ENCODE measurements at regions not wholly inside any gene's neighbourhood (a gene's known extent, or its start where the extent isn't known, plus 50 kb on each side); places are given as distances from the start of the nearest gene placed in this dataset.

DNA sequence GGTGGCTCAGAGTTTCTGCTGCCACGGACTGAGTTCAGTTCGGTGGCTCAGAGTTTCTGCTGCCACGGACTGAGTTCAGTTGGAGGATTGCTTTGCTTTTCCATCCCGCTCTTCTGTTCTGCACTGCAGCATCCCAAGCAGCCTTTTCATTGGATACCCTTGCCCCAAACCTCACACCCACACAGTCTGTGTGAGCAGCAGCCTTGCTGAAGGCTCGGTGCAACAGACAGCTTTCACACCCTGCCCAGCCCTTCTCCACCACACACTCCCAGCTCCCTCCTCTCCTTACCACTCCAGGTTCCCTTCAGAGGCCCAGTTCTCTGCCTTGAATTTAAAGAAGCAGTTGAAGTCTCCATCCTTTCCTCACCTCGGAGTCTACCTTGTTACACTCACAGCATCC lies 52.5 kb upstream of the CHD6 start:
- H3K36me3 ChIP-seq (ENCODE audit: control insufficient read depth, insufficient read depth, low read length), result no peaks in the 10 kb centered on the region
- no peak overlapping the region for H2AK5ac ChIP-seq (ENCODE audit: low read depth, low read length)
- no peaks in the 10 kb centered on the region for H3K9me1 ChIP-seq (ENCODE audit: insufficient read depth, low read length)
- POLR2A ChIA-PET (ENCODE audit: unreplicated experiment), result no interaction called here
- no peak overlapping the region for H3K9ac ChIP-seq (ENCODE audit: low read depth, low read length)
- DNase-seq (no peak), ATAC-seq (ENCODE audit: low read depth) (no peak)
- H3K4me2 ChIP-seq (ENCODE audit: low read depth, low read length), result no peak overlapping the region
- no peak overlapping the region for H3K56ac ChIP-seq (ENCODE audit: extremely low read depth, insufficient read depth, low read length)
- no peak overlapping the region for H2BK5ac ChIP-seq (ENCODE audit: low read depth, low read length, poor library complexity, severe bottlenecking)
- BruUV-seq (replicated peaks), result no TSS peak
- H3K23ac ChIP-seq (ENCODE audit: low read depth, low read length), result no peak overlapping the region
- no peak overlapping the region for H3K27ac ChIP-seq (ENCODE audit: insufficient read depth, low read length)
- CTCF ChIA-PET, result no interaction called here
- H3K79me1 ChIP-seq (ENCODE audit: low read depth in 1 of 2, low read length in 2 of 2), result no peaks in the 10 kb centered on the region
- in situ Hi-C loops (cut with MboI; ENCODE audit: low sequenced_read_pairs) (no loop called here), dilution Hi-C loops (cut with HindIII; ENCODE audit: low sequenced_read_pairs, unreplicated experiment) (no loop called here), intact Hi-C loops (cut with micrococcal nuclease) (no loop called here)
- no peaks in the 10 kb centered on the region for H4K20me1 ChIP-seq (ENCODE audit: insufficient read depth, low read length)
- no peak overlapping the region for H2BK120ac ChIP-seq (ENCODE audit: low read depth, low read length)
- no peak overlapping the region for H3K14ac ChIP-seq (replicated peaks; ENCODE audit: low read depth, low read length)
- no peak overlapping the region for H3K4me3 ChIP-seq (ENCODE audit: insufficient read depth, low read depth, low read length)
- no peak overlapping the region for H2AK9ac ChIP-seq (replicated peaks; ENCODE audit: low read depth, low read length, poor library complexity)
- no peak overlapping the region for H2BK15ac ChIP-seq (ENCODE audit: low read depth, low read length)
- H2AFZ ChIP-seq (replicated peaks; ENCODE audit: low read length, poor library complexity), result peak overlapping the region; percentile 58
- H3K9me3 ChIP-seq (ENCODE audit: control insufficient read depth, insufficient read depth, low read length), result no peaks in the 10 kb centered on the region
- no peak overlapping the region for H4K91ac ChIP-seq (ENCODE audit: insufficient read depth, low read depth, low read length)
- no peak overlapping the region for H4K5ac ChIP-seq (ENCODE audit: low read depth, low read length)
- no peak overlapping the region for H2BK20ac ChIP-seq (ENCODE audit: low read depth, low read length)
- no peak overlapping the region for H3K18ac ChIP-seq (ENCODE audit: low read depth, low read length)
- H3K27me3 ChIP-seq (ENCODE audit: control insufficient read depth, insufficient read depth, low read length), result peaks cover 11% of the 10 kb centered on the region
- H3K4ac ChIP-seq (ENCODE audit: low read depth, low read length), result no peak overlapping the region
- H3K4me1 ChIP-seq (ENCODE audit: control insufficient read depth, insufficient read depth, low read length), result no peaks in the 10 kb centered on the region
- TF ChIP-seq RAD21 (IDR thresholded peaks at IDR 0.05; ENCODE audit: low read length) (no peak), RCOR1 (IDR thresholded peaks at IDR 0.05; ENCODE audit: insufficient replicate concordance, low read length) (no peak)
- TF ChIP-seq, protein P1, sequence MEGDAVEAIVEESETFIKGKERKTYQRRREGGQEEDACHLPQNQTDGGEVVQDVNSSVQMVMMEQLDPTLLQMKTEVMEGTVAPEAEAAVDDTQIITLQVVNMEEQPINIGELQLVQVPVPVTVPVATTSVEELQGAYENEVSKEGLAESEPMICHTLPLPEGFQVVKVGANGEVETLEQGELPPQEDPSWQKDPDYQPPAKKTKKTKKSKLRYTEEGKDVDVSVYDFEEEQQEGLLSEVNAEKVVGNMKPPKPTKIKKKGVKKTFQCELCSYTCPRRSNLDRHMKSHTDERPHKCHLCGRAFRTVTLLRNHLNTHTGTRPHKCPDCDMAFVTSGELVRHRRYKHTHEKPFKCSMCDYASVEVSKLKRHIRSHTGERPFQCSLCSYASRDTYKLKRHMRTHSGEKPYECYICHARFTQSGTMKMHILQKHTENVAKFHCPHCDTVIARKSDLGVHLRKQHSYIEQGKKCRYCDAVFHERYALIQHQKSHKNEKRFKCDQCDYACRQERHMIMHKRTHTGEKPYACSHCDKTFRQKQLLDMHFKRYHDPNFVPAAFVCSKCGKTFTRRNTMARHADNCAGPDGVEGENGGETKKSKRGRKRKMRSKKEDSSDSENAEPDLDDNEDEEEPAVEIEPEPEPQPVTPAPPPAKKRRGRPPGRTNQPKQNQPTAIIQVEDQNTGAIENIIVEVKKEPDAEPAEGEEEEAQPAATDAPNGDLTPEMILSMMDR (conservative IDR thresholded peaks at IDR 0.05; ENCODE audit: low read depth, low read length), result no peak
- H4K8ac ChIP-seq (ENCODE audit: low read depth in 2 of 2, low read length in 2 of 2), result no peak overlapping the region
- 50% methylated on average over 1 of the region's 6 CpGs; no CpG with 5 or more reads in 1 of the 2 experiments for WGBS, 2 experiments (ENCODE audit: extremely low coverage in 2 of 2, insufficient read length in 1 of 2)
